Activated B cell treated with CpG ODN at 0.5 μM for 24 hours (primary cell): ENCODE measurements at regions not wholly inside any gene's neighbourhood (a gene's known extent, or its start where the extent isn't known, plus 50 kb on each side); places are given as distances from the start of the nearest gene placed in this dataset.

Experiments used
- ATAC-seq: fragments of 200-7000 bp; cut with Tn5 transposase; one replicate; pipeline ENCODE4 v1.10.0; 2021; ENCODE audit warnings: low read depth, mild to moderate bottlenecking, moderate library complexity
- CTCF ChIA-PET: fragments of 350-600 bp; sonication (Branson Sonifier 250); formaldehyde crosslinking; loops from one replicate; lab custom pipeline; 2021; ENCODE audit warnings: antibody characterized with exemption; lab: Charles Lee
- POLR2A ChIA-PET: fragments of 350-600 bp; sonication (Branson Sonifier 250); formaldehyde crosslinking; loops from one replicate; lab custom pipeline; 2021; ENCODE audit warnings: antibody characterized with exemption; lab: Charles Lee
- DNase-seq: peaks from one replicate; pipeline ENCODE4 v3.0.0; 2022
- H3K27ac Mint-ChIP-seq: one replicate; pipeline ENCODE4 v1.8.0; 2020; ENCODE audit warnings: mixed read lengths
- H3K27me3 Mint-ChIP-seq: one replicate; pipeline ENCODE4 v1.8.0; 2021; ENCODE audit warnings: mixed read lengths
- H3K36me3 Mint-ChIP-seq: one replicate; pipeline ENCODE4 v1.8.0; 2021; ENCODE audit warnings: low read depth, mixed read lengths
- H3K4me1 Mint-ChIP-seq: one replicate; pipeline ENCODE4 v1.8.0; 2021; ENCODE audit warnings: mixed read lengths
- H3K4me3 Mint-ChIP-seq: one replicate; pipeline ENCODE4 v1.8.0; 2020; ENCODE audit warnings: mild to moderate bottlenecking, mixed read lengths
- H3K9me3 Mint-ChIP-seq: one replicate; pipeline ENCODE4 v1.8.0; 2020; ENCODE audit warnings: mixed read lengths
- intact Hi-C: fragments of 100-400 bp; cut with micrococcal nuclease; formaldehyde crosslinking; loops from one replicate; pipeline ENCODE4 v1.15.1; 2024
- TF ChIP-seq, protein P1 (sequence below): fragments of 200-600 bp; IDR thresholded peaks from one replicate; pipeline ENCODE4 v1.8.0; 2022; ENCODE audit warnings: antibody characterized with exemption, mild to moderate bottlenecking

DNA sequence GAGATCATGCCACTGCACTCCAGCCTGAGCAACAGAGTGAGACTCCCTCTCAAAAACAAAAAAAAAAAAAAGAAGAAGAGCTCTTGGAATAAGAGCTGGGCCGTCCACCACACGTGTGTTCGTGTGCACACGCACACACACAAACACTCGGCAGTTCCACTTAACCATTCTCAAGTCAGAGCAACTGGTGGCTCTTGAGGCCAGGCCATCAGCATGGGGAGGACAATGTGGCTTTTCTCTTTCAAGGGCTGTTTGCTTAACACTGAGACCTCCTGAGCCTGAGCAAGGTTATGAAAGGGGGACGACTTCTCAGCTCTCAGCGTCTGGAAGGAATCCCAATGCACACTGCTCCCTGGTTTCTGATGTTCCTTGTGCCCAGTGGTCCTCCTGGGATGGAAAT, 444.9 kb downstream of the SOX9 start:
- Mint-ChIP-seq H3K4me3 (no peak overlapping the region), H3K9me3 (no peaks in the 10 kb centered on the region), H3K4me1 (no peaks in the 10 kb centered on the region), H3K36me3 (no peaks in the 10 kb centered on the region), H3K27ac (no peak overlapping the region), H3K27me3 (peaks cover 3% of the 10 kb centered on the region)
- CTCF ChIA-PET = no interaction called here
- POLR2A ChIA-PET = no interaction called here
- no peak for ATAC-seq
- intact Hi-C loops = no loop called here
- DNase-seq = no peak
- TF ChIP-seq, protein P1, sequence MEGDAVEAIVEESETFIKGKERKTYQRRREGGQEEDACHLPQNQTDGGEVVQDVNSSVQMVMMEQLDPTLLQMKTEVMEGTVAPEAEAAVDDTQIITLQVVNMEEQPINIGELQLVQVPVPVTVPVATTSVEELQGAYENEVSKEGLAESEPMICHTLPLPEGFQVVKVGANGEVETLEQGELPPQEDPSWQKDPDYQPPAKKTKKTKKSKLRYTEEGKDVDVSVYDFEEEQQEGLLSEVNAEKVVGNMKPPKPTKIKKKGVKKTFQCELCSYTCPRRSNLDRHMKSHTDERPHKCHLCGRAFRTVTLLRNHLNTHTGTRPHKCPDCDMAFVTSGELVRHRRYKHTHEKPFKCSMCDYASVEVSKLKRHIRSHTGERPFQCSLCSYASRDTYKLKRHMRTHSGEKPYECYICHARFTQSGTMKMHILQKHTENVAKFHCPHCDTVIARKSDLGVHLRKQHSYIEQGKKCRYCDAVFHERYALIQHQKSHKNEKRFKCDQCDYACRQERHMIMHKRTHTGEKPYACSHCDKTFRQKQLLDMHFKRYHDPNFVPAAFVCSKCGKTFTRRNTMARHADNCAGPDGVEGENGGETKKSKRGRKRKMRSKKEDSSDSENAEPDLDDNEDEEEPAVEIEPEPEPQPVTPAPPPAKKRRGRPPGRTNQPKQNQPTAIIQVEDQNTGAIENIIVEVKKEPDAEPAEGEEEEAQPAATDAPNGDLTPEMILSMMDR = no peak

DNA sequence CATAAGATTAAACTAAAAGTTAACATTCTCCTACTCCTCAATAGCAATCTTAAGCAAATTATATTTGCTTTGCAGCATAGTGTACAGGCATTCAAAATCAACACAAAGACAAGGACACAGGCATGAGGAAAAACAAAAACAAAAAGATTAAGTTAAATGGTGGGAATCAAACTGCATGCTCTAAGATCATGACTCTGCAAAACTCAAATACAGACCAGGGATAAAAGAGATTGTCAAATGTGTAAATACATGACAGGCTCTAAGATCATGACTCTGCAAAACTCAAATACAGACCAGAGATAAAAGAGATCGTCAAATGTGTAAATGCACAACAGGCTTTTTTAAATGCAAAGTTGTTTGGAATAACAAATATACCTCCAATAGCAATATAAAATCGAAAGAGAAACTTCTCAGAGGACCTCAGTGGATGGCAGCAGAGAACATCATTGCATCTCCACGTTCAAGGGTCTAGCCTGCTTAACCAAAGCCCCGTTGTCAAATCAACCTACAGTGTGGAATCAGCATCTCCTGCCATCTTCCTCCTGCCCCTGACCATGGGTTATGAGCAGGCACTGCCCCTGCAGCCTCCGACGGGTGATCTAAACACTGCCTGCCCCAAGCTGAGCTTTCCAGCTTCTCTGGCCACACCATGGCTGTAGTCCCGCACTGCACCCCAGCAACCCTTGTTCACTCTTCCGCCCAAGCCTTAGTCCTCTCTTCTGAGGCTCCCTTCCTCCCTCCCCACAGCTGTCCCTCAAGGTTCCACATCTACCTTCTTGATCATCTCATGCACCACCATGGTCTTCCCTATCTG, 446.1 kb downstream of the SOX9 start:
- no peaks in the 10 kb centered on the region for H3K36me3 Mint-ChIP-seq
- ATAC-seq (no peak), DNase-seq (no peak)
- no peaks in the 10 kb centered on the region for H3K9me3 Mint-ChIP-seq
- TF ChIP-seq, protein P1 = no peak
- no peak overlapping the region for H3K4me3 Mint-ChIP-seq
- no peak overlapping the region for H3K27ac Mint-ChIP-seq
- CTCF ChIA-PET = no interaction called here
- H3K4me1 Mint-ChIP-seq = no peaks in the 10 kb centered on the region
- H3K27me3 Mint-ChIP-seq = peaks cover 3% of the 10 kb centered on the region
- intact Hi-C loops = no loop called here
- POLR2A ChIA-PET = no interaction called here

GRCh38 chr17:72567774-72568173, 447.0 kb downstream of the SOX9 start:
- DNase-seq (no peak), ATAC-seq (no peak)
- H3K4me1 Mint-ChIP-seq = no peaks in the 10 kb centered on the region
- POLR2A ChIA-PET = no interaction called here
- H3K4me3 Mint-ChIP-seq = no peak overlapping the region
- H3K9me3 Mint-ChIP-seq = no peaks in the 10 kb centered on the region
- TF ChIP-seq, protein P1 = no peak
- CTCF ChIA-PET = no interaction called here
- no peaks in the 10 kb centered on the region for H3K36me3 Mint-ChIP-seq
- H3K27ac Mint-ChIP-seq = no peak overlapping the region
- H3K27me3 Mint-ChIP-seq = peaks cover 3% of the 10 kb centered on the region
- intact Hi-C loops = no loop called here

- Mint-ChIP-seq H3K36me3 (no peaks in the 10 kb centered on the region), H3K4me1 (no peaks in the 10 kb centered on the region), H3K27me3 (peaks cover 8% of the 10 kb centered on the region), H3K4me3 (no peak overlapping the region), H3K9me3 (no peaks in the 10 kb centered on the region), H3K27ac (no peak overlapping the region)
- intact Hi-C loops = no loop called here
- ChIA-PET POLR2A (no interaction called here), CTCF (no interaction called here)
- no peak for ATAC-seq
- DNase-seq = no peak
- TF ChIP-seq, protein P1 = no peak
These were observed 448.5 kb downstream of the SOX9 start for GRCh38 chr17:72569148-72569946.

GRCh38 chr17:72571813-72572396, 451.1 kb downstream of the SOX9 start:
- DNase-seq (no peak), ATAC-seq (no peak)
- Mint-ChIP-seq H3K4me1 (no peaks in the 10 kb centered on the region), H3K27ac (no peak overlapping the region), H3K9me3 (no peaks in the 10 kb centered on the region), H3K36me3 (no peaks in the 10 kb centered on the region), H3K27me3 (peaks cover 20% of the 10 kb centered on the region), H3K4me3 (no peak overlapping the region)
- TF ChIP-seq, protein P1 = no peak
- intact Hi-C loops = no loop called here
- POLR2A ChIA-PET = no interaction called here
- CTCF ChIA-PET = no interaction called here
